ENCODE measurements at regions not wholly inside any gene's neighbourhood (a gene's known extent, or its start where the extent isn't known, plus 50 kb on each side); places are given as distances from the start of the nearest gene placed in this dataset.

- TF ChIP-seq POLR2A (IDR thresholded peaks at IDR 0.05) = no peak
- TF ChIP-seq CTCF (IDR thresholded peaks at IDR 0.05) = no peak
These were observed 415.1 kb upstream of the SALL3 start for GRCh38 chr18:78564518-78564917.

Measured in heart left ventricle (tissue), 13 donors.